ENCODE measurements at regions not wholly inside any gene's neighbourhood (a gene's known extent, or its start where the extent isn't known, plus 50 kb on each side); places are given as distances from the start of the nearest gene placed in this dataset.

DNA sequence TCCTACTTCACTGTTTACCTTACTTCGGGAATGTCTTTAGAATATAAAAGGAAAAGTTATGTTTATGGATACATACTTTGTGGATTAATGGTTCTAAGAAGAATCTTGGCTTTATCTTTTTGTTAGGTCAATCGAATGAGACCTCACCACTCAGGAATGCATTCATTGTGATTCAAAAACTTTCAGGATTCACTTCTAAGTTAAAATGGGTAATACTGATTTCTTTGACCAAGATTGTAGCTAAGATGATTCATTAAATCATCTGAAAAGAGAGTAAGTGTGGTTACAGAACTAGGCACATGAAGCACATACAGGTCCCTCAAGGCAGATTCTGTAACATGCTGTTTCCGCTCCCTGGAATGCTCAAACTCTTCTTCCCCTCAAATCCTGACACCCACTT lies 716.4 kb downstream of the KCNA4 start:
- Histone ChIP-seq H3K27me3 (ENCODE audit: control insufficient read depth, insufficient read depth, low read length) (no peaks in the 10 kb centered on the region), H3K4me3 (ENCODE audit: low read depth in 2 of 2, low read length in 2 of 2) (no peak overlapping the region), H3K4me1 (ENCODE audit: control insufficient read depth, insufficient read depth, low read length) (no peaks in the 10 kb centered on the region), H3K27ac (ENCODE audit: low read length) (no peak overlapping the region), H3K9me3 (ENCODE audit: control insufficient read depth, insufficient read depth, low read depth, low read length) (no peaks in the 10 kb centered on the region), H3K36me3 (ENCODE audit: control insufficient read depth, insufficient read depth, low read length) (no peaks in the 10 kb centered on the region)
- DNase-seq (ENCODE audit: low read depth, low spot score): no peak
- in situ Hi-C loops (cut with HindIII; ENCODE audit: low pct_unique_long_range_greater_than_20kb, low sequenced_read_pairs): no loop called here
- intact Hi-C loops (cut with micrococcal nuclease; ENCODE audit: unreplicated experiment): no loop called here
- CTCF ChIA-PET: no interaction called here
- BruUV-seq (replicated peaks): no TSS peak
- no peak for ATAC-seq
- no peak for TF ChIP-seq CTCF (IDR thresholded peaks at IDR 0.05)
- no peak for TF ChIP-seq POLR2AphosphoS5 (IDR thresholded peaks at IDR 0.05; ENCODE audit: low read depth, low read length)
- no peak for TF ChIP-seq SIN3A (IDR thresholded peaks at IDR 0.05; ENCODE audit: borderline replicate concordance, insufficient read depth, low read depth, low read length)
- no peak for TF ChIP-seq REST (IDR thresholded peaks at IDR 0.05; ENCODE audit: insufficient read depth in 1 of 2, low read depth in 2 of 2, low read length in 1 of 2)
- TF ChIP-seq TCF7L2 (IDR thresholded peaks at IDR 0.05; ENCODE audit: low read depth, low read length): no peak
- POLR2A ChIA-PET: no interaction called here

- no peak for DNase-seq (ENCODE audit: low read depth, low spot score)
- Histone ChIP-seq H3K27me3 (ENCODE audit: control insufficient read depth, insufficient read depth, low read length) (no peaks in the 10 kb centered on the region), H3K9me3 (ENCODE audit: control insufficient read depth, insufficient read depth, low read depth, low read length) (no peaks in the 10 kb centered on the region), H3K4me3 (ENCODE audit: low read depth in 2 of 2, low read length in 2 of 2) (no peak overlapping the region), H3K27ac (ENCODE audit: low read length) (no peak overlapping the region), H3K36me3 (ENCODE audit: control insufficient read depth, insufficient read depth, low read length) (no peaks in the 10 kb centered on the region), H3K4me1 (ENCODE audit: control insufficient read depth, insufficient read depth, low read length) (no peaks in the 10 kb centered on the region)
- TF ChIP-seq SIN3A (IDR thresholded peaks at IDR 0.05; ENCODE audit: borderline replicate concordance, insufficient read depth, low read depth, low read length) (no peak), CTCF (IDR thresholded peaks at IDR 0.05) (no peak), REST (IDR thresholded peaks at IDR 0.05; ENCODE audit: insufficient read depth in 1 of 2, low read depth in 2 of 2, low read length in 1 of 2) (no peak), POLR2AphosphoS5 (IDR thresholded peaks at IDR 0.05; ENCODE audit: low read depth, low read length) (no peak), TCF7L2 (IDR thresholded peaks at IDR 0.05; ENCODE audit: low read depth, low read length) (no peak)
- in situ Hi-C loops (cut with HindIII; ENCODE audit: low pct_unique_long_range_greater_than_20kb, low sequenced_read_pairs): no loop called here
- intact Hi-C loops (cut with micrococcal nuclease; ENCODE audit: unreplicated experiment): no loop called here
- no peak for ATAC-seq
- ChIA-PET POLR2A (no interaction called here), CTCF (no interaction called here)
- BruUV-seq (replicated peaks): no TSS peak
Measured at GRCh38 chr11:29296680-29297079, 720.1 kb downstream of the KCNA4 start.
